Gastroesophageal sphincter (tissue), 4 donors: ENCODE measurements at regions not wholly inside any gene's neighbourhood (a gene's known extent, or its start where the extent isn't known, plus 50 kb on each side); places are given as distances from the start of the nearest gene placed in this dataset.

Experiments used
- ATAC-seq: fragments of 150-250 bp; one replicate; pipeline ENCODE4 v1.9.1; 2016; ENCODE audit warnings: mild to moderate bottlenecking, moderate library complexity
- H3K27ac ChIP-seq, 4 donors: fragments of 200-600 bp; sonication (generic) in 3 of 4; 1 replicate in 3 of 4; 2 replicates in 1 of 4; pipeline ENCODE4 v1.5.1; 2016 to 2019
- H3K27me3 ChIP-seq: fragments of 200-600 bp; sonication (generic); one replicate; pipeline ENCODE4 v1.5.1; 2019
- H3K36me3 ChIP-seq, 2 donors: fragments of 200-600 bp; sonication (generic); one replicate each; pipeline ENCODE4 v1.5.1; 2019; ENCODE audit warnings: control low read depth in 1 of 2
- H3K4me1 ChIP-seq, 3 donors: fragments of 200-600 bp; sonication (generic); 1 replicate in 2 of 3; 2 replicates in 1 of 3; pipeline ENCODE4 v1.5.1; 2016 to 2019; ENCODE audit warnings: control low read depth in 2 of 3
- H3K4me3 ChIP-seq, 2 donors: fragments of 200-600 bp; sonication (generic); one replicate each; pipeline ENCODE4 v1.5.1; 2019; ENCODE audit warnings: mild to moderate bottlenecking in 1 of 2, moderate library complexity in 1 of 2
- H3K9me3 ChIP-seq, 3 donors: fragments of 200-600 bp; sonication (generic); one replicate each; pipeline ENCODE4 v1.5.1; 2017 to 2019; ENCODE audit warnings: control low read depth in 2 of 3
- EP300 ChIP-seq: sonication (generic); formaldehyde crosslinking; IDR thresholded peaks from one replicate; pipeline ENCODE4 v1.6.1; 2017; ENCODE audit warnings: antibody characterized with exemption, mild to moderate bottlenecking
- POLR2A ChIP-seq, 2 donors: fragments of 450-650 bp; IDR thresholded peaks; one replicate each; pipeline ENCODE4 v1.6.1; 2017; ENCODE audit warnings: antibody characterized with exemption in 2 of 2, mild to moderate bottlenecking in 2 of 2, moderate library complexity in 1 of 2
- POLR2AphosphoS5 ChIP-seq: sonication (generic); formaldehyde crosslinking; IDR thresholded peaks from one replicate; pipeline ENCODE4 v1.6.1; 2017; ENCODE audit warnings: antibody characterized with exemption
- WGBS, 2 donors: methylation state at CpG; one replicate each; pipeline ENCODE4 v1.1.5; 2018; ENCODE audit warnings: low coverage in 1 of 2; 5-methylcytosine and 5-hydroxymethylcytosine counted together
- TF ChIP-seq, protein P1 (sequence below), 4 experiments: fragments of 200-600 bp in 2 of 4; fragments of 450-650 bp in 2 of 4; sonication (generic) in 1 of 4; IDR thresholded peaks; one replicate each; pipeline ENCODE4 v1.5.1; 2017 to 2019; ENCODE audit warnings: antibody characterized with exemption in 4 of 4, mild to moderate bottlenecking in 2 of 4, moderate library complexity in 2 of 4

DNA sequence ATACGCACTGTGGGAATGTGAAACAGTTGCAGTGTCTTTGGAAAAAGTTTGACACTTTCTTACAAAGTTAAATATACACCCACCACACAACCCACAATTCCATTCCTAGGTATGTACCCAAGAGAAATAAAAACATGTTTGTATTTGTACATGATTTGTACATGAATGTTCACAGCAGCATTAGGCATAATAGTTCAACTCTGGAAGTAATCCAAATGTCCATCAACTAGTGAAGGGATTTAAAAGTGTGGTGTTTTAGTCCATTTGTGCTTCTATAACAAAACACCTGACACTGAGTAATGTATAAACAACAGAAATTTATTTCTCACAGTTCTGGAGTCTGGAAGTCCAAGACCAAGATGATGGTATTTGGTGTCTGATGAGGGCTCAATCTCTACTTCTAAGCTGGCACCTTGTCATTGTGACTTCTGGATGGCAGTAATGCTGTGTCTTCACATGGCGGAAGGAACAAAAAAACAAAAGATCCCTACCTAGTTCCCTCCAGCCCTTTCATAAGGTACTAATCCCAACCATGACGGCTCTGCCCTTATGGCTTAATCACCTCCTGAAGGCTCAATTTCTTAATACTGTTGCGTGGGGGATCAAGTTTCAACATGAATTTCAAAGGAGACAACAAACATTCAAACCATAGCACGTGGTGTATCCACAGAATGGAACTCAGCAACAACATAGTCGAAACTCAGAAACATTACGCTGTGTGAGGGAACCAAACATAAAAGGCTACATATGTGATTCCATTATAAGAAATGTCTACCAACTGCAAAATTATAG, 120.5 kb downstream of the AQP9 start:
- ATAC-seq = no peak
- no peaks in the 10 kb centered on the region for H3K36me3 ChIP-seq
- TF ChIP-seq, protein P1, sequence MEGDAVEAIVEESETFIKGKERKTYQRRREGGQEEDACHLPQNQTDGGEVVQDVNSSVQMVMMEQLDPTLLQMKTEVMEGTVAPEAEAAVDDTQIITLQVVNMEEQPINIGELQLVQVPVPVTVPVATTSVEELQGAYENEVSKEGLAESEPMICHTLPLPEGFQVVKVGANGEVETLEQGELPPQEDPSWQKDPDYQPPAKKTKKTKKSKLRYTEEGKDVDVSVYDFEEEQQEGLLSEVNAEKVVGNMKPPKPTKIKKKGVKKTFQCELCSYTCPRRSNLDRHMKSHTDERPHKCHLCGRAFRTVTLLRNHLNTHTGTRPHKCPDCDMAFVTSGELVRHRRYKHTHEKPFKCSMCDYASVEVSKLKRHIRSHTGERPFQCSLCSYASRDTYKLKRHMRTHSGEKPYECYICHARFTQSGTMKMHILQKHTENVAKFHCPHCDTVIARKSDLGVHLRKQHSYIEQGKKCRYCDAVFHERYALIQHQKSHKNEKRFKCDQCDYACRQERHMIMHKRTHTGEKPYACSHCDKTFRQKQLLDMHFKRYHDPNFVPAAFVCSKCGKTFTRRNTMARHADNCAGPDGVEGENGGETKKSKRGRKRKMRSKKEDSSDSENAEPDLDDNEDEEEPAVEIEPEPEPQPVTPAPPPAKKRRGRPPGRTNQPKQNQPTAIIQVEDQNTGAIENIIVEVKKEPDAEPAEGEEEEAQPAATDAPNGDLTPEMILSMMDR (IDR thresholded peaks at IDR 0.05) = no peak
- no peak for TF ChIP-seq POLR2AphosphoS5
- TF ChIP-seq POLR2A (IDR thresholded peaks at IDR 0.05) = no peak
- TF ChIP-seq EP300 = no peak
- 84 to 88% methylated on average over 7 of the region's 7 CpGs for WGBS, 2 donors
- H3K27me3 ChIP-seq = peaks cover 4% of the 10 kb centered on the region
- H3K4me3 ChIP-seq = no peak overlapping the region
- no peaks in the 10 kb centered on the region for H3K4me1 ChIP-seq
- H3K9me3 ChIP-seq = peaks cover 0 to 10% (median 0%) of the 10 kb centered on the region in 3 donors
- no peak overlapping the region for H3K27ac ChIP-seq

GRCh38 chr15:58260205-58260724, 122.1 kb downstream of the AQP9 start:
- ATAC-seq = no peak
- Histone ChIP-seq H3K36me3 (no peaks in the 10 kb centered on the region), H3K9me3 (peaks cover 0 to 6% (median 0%) of the 10 kb centered on the region in 3 donors), H3K27me3 (peaks cover 4% of the 10 kb centered on the region), H3K4me3 (no peak overlapping the region), H3K4me1 (no peaks in the 10 kb centered on the region), H3K27ac (no peak overlapping the region)
- TF ChIP-seq POLR2A (IDR thresholded peaks at IDR 0.05) = no peak
- no peak for TF ChIP-seq EP300
- no peak for TF ChIP-seq POLR2AphosphoS5
- TF ChIP-seq, protein P1 (IDR thresholded peaks at IDR 0.05) = no peak
- 70 to 71% methylated on average over 2 to 6 of the region's 6 CpGs for WGBS, 2 donors

DNA sequence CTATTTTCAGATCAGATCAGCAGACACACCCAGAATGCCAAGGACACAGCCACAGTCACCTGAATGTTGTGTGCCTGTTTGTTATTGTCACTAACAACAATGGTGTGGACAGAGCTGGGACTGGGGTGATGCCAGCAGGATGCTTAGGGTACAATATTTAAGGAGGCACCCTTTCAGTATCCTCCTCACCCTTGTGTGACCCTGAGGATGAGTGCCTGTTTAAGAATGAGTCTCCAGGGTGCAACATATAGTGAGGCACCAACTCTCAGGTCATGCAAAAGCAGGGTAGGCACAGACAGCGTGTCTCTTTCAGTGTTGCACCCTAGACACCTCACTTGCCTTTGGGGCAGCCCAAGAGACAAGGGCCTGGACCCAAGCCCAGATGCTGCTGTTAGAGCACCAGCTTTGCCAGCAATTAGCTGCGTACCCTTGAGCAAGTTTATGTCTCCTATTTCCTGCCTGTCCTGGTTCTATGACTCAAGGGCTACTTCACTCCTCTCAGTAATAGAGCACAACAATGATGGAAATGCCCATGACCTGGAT, 122.6 kb downstream of the AQP9 start:
- TF ChIP-seq EP300 = no peak
- TF ChIP-seq, protein P1 (IDR thresholded peaks at IDR 0.05) = no peak
- TF ChIP-seq POLR2AphosphoS5 = no peak
- no peak for TF ChIP-seq POLR2A (IDR thresholded peaks at IDR 0.05)
- WGBS, 2 donors = 86 to 100% methylated on average over 1 of the region's 2 CpGs
- no peak for ATAC-seq
- Histone ChIP-seq H3K27me3 (no peaks in the 10 kb centered on the region), H3K4me3 (no peak overlapping the region), H3K36me3 (no peaks in the 10 kb centered on the region), H3K4me1 (no peaks in the 10 kb centered on the region), H3K9me3 (peaks cover 0 to under 1% (median 0%) of the 10 kb centered on the region in 3 donors), H3K27ac (no peak overlapping the region)

DNA sequence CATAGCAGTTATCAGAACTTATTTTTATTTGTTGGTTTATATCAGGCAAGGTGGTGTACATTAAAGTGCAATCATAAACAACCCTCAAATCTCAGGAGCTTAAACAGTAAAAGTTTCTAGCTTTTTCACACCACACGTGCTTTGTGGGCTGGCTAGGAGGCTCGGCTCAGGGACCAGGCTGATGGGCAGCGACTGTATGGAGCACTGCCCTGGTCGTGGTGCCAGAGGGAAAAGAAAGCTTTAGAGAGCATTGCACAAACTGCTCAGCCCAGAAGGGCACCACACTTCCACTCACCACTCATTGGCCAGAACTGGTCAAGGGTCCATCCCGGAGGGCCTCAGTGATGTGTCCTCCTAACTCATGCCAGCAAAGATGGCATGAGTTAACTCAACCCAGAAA, 123.2 kb downstream of the AQP9 start:
- no peak for ATAC-seq
- no peak for TF ChIP-seq EP300
- no peak for TF ChIP-seq POLR2AphosphoS5
- TF ChIP-seq, protein P1 (IDR thresholded peaks at IDR 0.05) = no peak
- no peak for TF ChIP-seq POLR2A (IDR thresholded peaks at IDR 0.05)
- H3K9me3 ChIP-seq = no peaks in the 10 kb centered on the region
- no peak overlapping the region for H3K4me3 ChIP-seq
- no peaks in the 10 kb centered on the region for H3K4me1 ChIP-seq
- H3K36me3 ChIP-seq = no peaks in the 10 kb centered on the region
- no peak overlapping the region for H3K27ac ChIP-seq
- no peaks in the 10 kb centered on the region for H3K27me3 ChIP-seq
- WGBS, 2 donors = 94% methylated on average over 3 of the region's 5 CpGs; no CpG with 5 or more reads in 1 of the 2 donors
